ENCODE measurements at regions not wholly inside any gene's neighbourhood (a gene's known extent, or its start where the extent isn't known, plus 50 kb on each side); places are given as distances from the start of the nearest gene placed in this dataset.

- no peak for DNase-seq (ENCODE audit: low read depth in 2 of 2)
Measured at GRCh38 chr20:11281768-11282167, 608.0 kb upstream of the JAG1 start.

- no peak for DNase-seq (ENCODE audit: low read depth in 2 of 2)
Measured at GRCh38 chr20:11287126-11287525, 613.3 kb upstream of the JAG1 start.

- DNase-seq (ENCODE audit: low read depth in 2 of 2) = no peak
Measured at GRCh38 chr20:11296221-11296620, 621.5 kb upstream of the BTBD3 start.

- no peak for DNase-seq (ENCODE audit: low read depth in 2 of 2)
Measured at GRCh38 chr20:11296951-11297350, 620.7 kb upstream of the BTBD3 start.

- DNase-seq (ENCODE audit: low read depth in 2 of 2) = no peak
Measured at GRCh38 chr20:11301699-11302098, 616.0 kb upstream of the BTBD3 start.

- no peak for DNase-seq (ENCODE audit: low read depth in 2 of 2)
Measured at GRCh38 chr20:11302436-11302835, 615.3 kb upstream of the BTBD3 start.

- no peak for DNase-seq (ENCODE audit: low read depth in 2 of 2)
Measured at GRCh38 chr20:11304795-11305194, 612.9 kb upstream of the BTBD3 start.

GRCh38 chr20:11305406-11305805 lies 612.3 kb upstream of the BTBD3 start:
- DNase-seq (ENCODE audit: low read depth in 2 of 2) = no peak

- no peak for DNase-seq (ENCODE audit: low read depth in 2 of 2)
Measured at GRCh38 chr20:11311659-11312224, 606.0 kb upstream of the BTBD3 start.

GRCh38 chr20:11315525-11315924 lies 602.2 kb upstream of the BTBD3 start:
- DNase-seq (ENCODE audit: low read depth in 2 of 2) = no peak

- no peak for DNase-seq (ENCODE audit: low read depth in 2 of 2)
Measured at GRCh38 chr20:11316244-11316643, 601.4 kb upstream of the BTBD3 start.

GRCh38 chr20:11320033-11320432 lies 597.7 kb upstream of the BTBD3 start:
- DNase-seq (ENCODE audit: low read depth in 2 of 2) = no peak

- no peak for DNase-seq (ENCODE audit: low read depth in 2 of 2)
Measured at GRCh38 chr20:11323816-11324215, 593.9 kb upstream of the BTBD3 start.

GRCh38 chr20:11324990-11325389 lies 592.7 kb upstream of the BTBD3 start:
- no peak for DNase-seq (ENCODE audit: low read depth in 2 of 2)

- DNase-seq (ENCODE audit: low read depth in 2 of 2) = no peak
Measured at GRCh38 chr20:11328839-11329238, 588.9 kb upstream of the BTBD3 start.

- no peak for DNase-seq (ENCODE audit: low read depth in 2 of 2)
Measured at GRCh38 chr20:11329271-11329670, 588.4 kb upstream of the BTBD3 start.

- DNase-seq (ENCODE audit: low read depth in 2 of 2) = no peak
Measured at GRCh38 chr20:11331096-11331495, 586.6 kb upstream of the BTBD3 start.

- no peak for DNase-seq (ENCODE audit: low read depth in 2 of 2)
Measured at GRCh38 chr20:11332381-11332780, 585.3 kb upstream of the BTBD3 start.

GRCh38 chr20:11333634-11334033 lies 584.1 kb upstream of the BTBD3 start:
- no peak for DNase-seq (ENCODE audit: low read depth in 2 of 2)

GRCh38 chr20:11337361-11338130 lies 580.1 kb upstream of the BTBD3 start:
- no peak for DNase-seq (ENCODE audit: low read depth in 2 of 2)

- no peak for DNase-seq (ENCODE audit: low read depth in 2 of 2)
Measured at GRCh38 chr20:11338496-11339306, 579.0 kb upstream of the BTBD3 start.

- no peak for DNase-seq (ENCODE audit: low read depth in 2 of 2)
Measured at GRCh38 chr20:11344939-11345338, 572.8 kb upstream of the BTBD3 start.

- no peak for DNase-seq (ENCODE audit: low read depth in 2 of 2)
Measured at GRCh38 chr20:11347738-11348137, 570.0 kb upstream of the BTBD3 start.

Data from stimulated activated CD4-positive, alpha-beta T cell treated with anti-CD3 and anti-CD28 coated beads, Interleukin-15, amount 100 ng/mL, for 48 hours (primary cell).